SJCRH30 (cell line): ENCODE measurements at regions not wholly inside any gene's neighbourhood (a gene's known extent, or its start where the extent isn't known, plus 50 kb on each side); places are given as distances from the start of the nearest gene placed in this dataset.

ENCODE experiments used
- DNase-seq, 2 experiments: peaks; one replicate each; pipeline ENCODE4 v3.0.0-alpha.2; 2015 to 2020
- H3K27ac ChIP-seq: fragments of 250-450 bp; sonication (Bioruptor Pico); 2 replicates; pipeline ENCODE4 v1.5.1; 2020; ENCODE audit warnings: mild to moderate bottlenecking, moderate library complexity
- H3K27me3 ChIP-seq: fragments of 250-450 bp; sonication (Bioruptor Pico); 2 replicates; pipeline ENCODE4 v1.5.1; 2020; ENCODE audit warnings: mild to moderate bottlenecking, moderate library complexity
- H3K36me3 ChIP-seq: fragments of 250-450 bp; sonication (Bioruptor Pico); 2 replicates; pipeline ENCODE4 v1.5.1; 2020; ENCODE audit warnings: mild to moderate bottlenecking, moderate library complexity
- H3K4me1 ChIP-seq: fragments of 250-450 bp; sonication (Bioruptor Pico); 2 replicates; pipeline ENCODE4 v1.5.1; 2020; ENCODE audit warnings: mild to moderate bottlenecking, moderate library complexity
- H3K4me3 ChIP-seq: fragments of 250-450 bp; sonication (Bioruptor Pico); 2 replicates; pipeline ENCODE4 v1.5.1; 2020; ENCODE audit warnings: mild to moderate bottlenecking, moderate library complexity
- H3K9me3 ChIP-seq: fragments of 250-450 bp; sonication (Bioruptor Pico); replicated peaks from 2 replicates; pipeline ENCODE4 v1.5.1; 2020; ENCODE audit warnings: mild to moderate bottlenecking, moderate library complexity

- DNase-seq: no peak
- no peak overlapping the region for H3K27ac ChIP-seq
- peaks cover 13% of the 10 kb centered on the region for H3K4me1 ChIP-seq
- H3K9me3 ChIP-seq: no peaks in the 10 kb centered on the region
- no peaks in the 10 kb centered on the region for H3K27me3 ChIP-seq
- no peaks in the 10 kb centered on the region for H3K36me3 ChIP-seq
- H3K4me3 ChIP-seq: no peak overlapping the region
Measured at GRCh38 chr12:90021795-90022440, 313.3 kb upstream of the ATP2B1 start.

GRCh38 chr12:90020881-90021280 lies 312.2 kb upstream of the ATP2B1 start:
- Histone ChIP-seq H3K4me1 (peaks cover 13% of the 10 kb centered on the region), H3K4me3 (no peak overlapping the region)

GRCh38 chr12:90020436-90020835 lies 311.8 kb upstream of the ATP2B1 start:
- Histone ChIP-seq H3K4me3 (no peak overlapping the region), H3K36me3 (no peaks in the 10 kb centered on the region), H3K9me3 (no peaks in the 10 kb centered on the region), H3K27ac (no peak overlapping the region), H3K27me3 (no peaks in the 10 kb centered on the region), H3K4me1 (peaks cover 13% of the 10 kb centered on the region)
- DNase-seq: no peak

More at GRCh38 chr12:90020881-90021280, 312.2 kb upstream of the ATP2B1 start:
- H3K27ac ChIP-seq: no peak overlapping the region
- no peaks in the 10 kb centered on the region for H3K27me3 ChIP-seq
- no peaks in the 10 kb centered on the region for H3K9me3 ChIP-seq
- no peak for DNase-seq
- H3K36me3 ChIP-seq: no peaks in the 10 kb centered on the region

GRCh38 chr12:90020014-90020413 lies 311.4 kb upstream of the ATP2B1 start:
- no peaks in the 10 kb centered on the region for H3K36me3 ChIP-seq
- H3K4me3 ChIP-seq: no peak overlapping the region
- no peak overlapping the region for H3K27ac ChIP-seq
- no peaks in the 10 kb centered on the region for H3K9me3 ChIP-seq
- H3K27me3 ChIP-seq: no peaks in the 10 kb centered on the region
- DNase-seq: no peak
- peaks cover 13% of the 10 kb centered on the region for H3K4me1 ChIP-seq

- Histone ChIP-seq H3K9me3 (no peaks in the 10 kb centered on the region), H3K4me1 (no peaks in the 10 kb centered on the region)
- no peak for DNase-seq
Measured at GRCh38 chr12:90017316-90017715, 308.7 kb upstream of the ATP2B1 start.

GRCh38 chr12:90015228-90015627 lies 306.6 kb upstream of the ATP2B1 start:
- Histone ChIP-seq H3K4me1 (no peaks in the 10 kb centered on the region), H3K27me3 (no peaks in the 10 kb centered on the region), H3K36me3 (no peaks in the 10 kb centered on the region), H3K4me3 (no peak overlapping the region), H3K27ac (no peak overlapping the region), H3K9me3 (no peaks in the 10 kb centered on the region)
- DNase-seq: no peak

More at GRCh38 chr12:90017316-90017715, 308.7 kb upstream of the ATP2B1 start:
- no peaks in the 10 kb centered on the region for H3K36me3 ChIP-seq
- H3K27me3 ChIP-seq: no peaks in the 10 kb centered on the region
- no peak overlapping the region for H3K4me3 ChIP-seq
- no peak overlapping the region for H3K27ac ChIP-seq

- Histone ChIP-seq H3K4me3 (no peak overlapping the region), H3K9me3 (no peaks in the 10 kb centered on the region), H3K27ac (no peak overlapping the region), H3K27me3 (no peaks in the 10 kb centered on the region), H3K4me1 (no peaks in the 10 kb centered on the region), H3K36me3 (no peaks in the 10 kb centered on the region)
- DNase-seq: no peak
Measured at GRCh38 chr12:90013409-90013808, 304.8 kb upstream of the ATP2B1 start.

GRCh38 chr12:90010089-90010488 lies 301.5 kb upstream of the ATP2B1 start:
- Histone ChIP-seq H3K4me3 (no peak overlapping the region), H3K27ac (no peak overlapping the region), H3K4me1 (no peaks in the 10 kb centered on the region), H3K36me3 (no peaks in the 10 kb centered on the region), H3K27me3 (no peaks in the 10 kb centered on the region), H3K9me3 (no peaks in the 10 kb centered on the region; the same call in 1 of the 2 replicates)
- no peak for DNase-seq

GRCh38 chr12:90008277-90008676 lies 299.6 kb upstream of the ATP2B1 start:
- Histone ChIP-seq H3K4me3 (no peak overlapping the region), H3K4me1 (no peaks in the 10 kb centered on the region), H3K27ac (no peak overlapping the region), H3K36me3 (no peaks in the 10 kb centered on the region), H3K9me3 (no peaks in the 10 kb centered on the region; the same call in 1 of the 2 replicates), H3K27me3 (no peaks in the 10 kb centered on the region)
- no peak for DNase-seq

GRCh38 chr12:90004319-90005074 lies 295.9 kb upstream of the ATP2B1 start:
- Histone ChIP-seq H3K27me3 (no peaks in the 10 kb centered on the region), H3K4me1 (peaks cover 20% of the 10 kb centered on the region)

GRCh38 chr12:90003688-90004087 lies 295.1 kb upstream of the ATP2B1 start:
- DNase-seq: no peak
- Histone ChIP-seq H3K36me3 (no peaks in the 10 kb centered on the region), H3K4me1 (peaks cover 28% of the 10 kb centered on the region), H3K4me3 (no peak overlapping the region), H3K27ac (no peak overlapping the region), H3K27me3 (no peaks in the 10 kb centered on the region), H3K9me3 (no peaks in the 10 kb centered on the region; the same call in 1 of the 2 replicates)

More at GRCh38 chr12:90004319-90005074, 295.9 kb upstream of the ATP2B1 start:
- no peak for DNase-seq
- Histone ChIP-seq H3K27ac (no peak overlapping the region), H3K4me3 (no peak overlapping the region), H3K36me3 (no peaks in the 10 kb centered on the region), H3K9me3 (no peaks in the 10 kb centered on the region; the same call in 1 of the 2 replicates)

GRCh38 chr12:90000721-90001120 lies 292.1 kb upstream of the ATP2B1 start:
- no peak for DNase-seq
- Histone ChIP-seq H3K27ac (peak overlapping the region; percentile 93), H3K36me3 (no peaks in the 10 kb centered on the region), H3K4me3 (no peak overlapping the region), H3K27me3 (no peaks in the 10 kb centered on the region), H3K4me1 (peaks cover 34% of the 10 kb centered on the region), H3K9me3 (no peaks in the 10 kb centered on the region)

- Histone ChIP-seq H3K4me3 (no peak overlapping the region), H3K36me3 (no peaks in the 10 kb centered on the region), H3K4me1 (peaks cover 34% of the 10 kb centered on the region), H3K27ac (peak overlapping the region; percentile 93), H3K27me3 (no peaks in the 10 kb centered on the region), H3K9me3 (no peaks in the 10 kb centered on the region)
- DNase-seq: peak; percentile 84 to 92
Measured at GRCh38 chr12:89999699-90000505, 291.3 kb upstream of the ATP2B1 start.

- H3K27me3 ChIP-seq: no peaks in the 10 kb centered on the region
- no peaks in the 10 kb centered on the region for H3K9me3 ChIP-seq
- DNase-seq: no peak
- peaks cover 26% of the 10 kb centered on the region for H3K4me1 ChIP-seq
- no peak overlapping the region for H3K4me3 ChIP-seq
- H3K36me3 ChIP-seq: no peaks in the 10 kb centered on the region
- H3K27ac ChIP-seq: no peak overlapping the region
Measured at GRCh38 chr12:89995870-89996269, 287.2 kb upstream of the ATP2B1 start.

GRCh38 chr12:89994911-89995310 lies 286.3 kb upstream of the ATP2B1 start:
- Histone ChIP-seq H3K36me3 (no peaks in the 10 kb centered on the region), H3K9me3 (no peaks in the 10 kb centered on the region), H3K4me1 (peaks cover 17% of the 10 kb centered on the region), H3K4me3 (no peak overlapping the region), H3K27me3 (no peaks in the 10 kb centered on the region), H3K27ac (no peak overlapping the region)
- no peak for DNase-seq
